Cardiac fibroblast (primary cell): ENCODE measurements at regions not wholly inside any gene's neighbourhood (a gene's known extent, or its start where the extent isn't known, plus 50 kb on each side); places are given as distances from the start of the nearest gene placed in this dataset.

Experiments
- DNase-seq, 2 donors: peaks; one replicate each; pipeline versions ENCODE4 v3.0.0 to v3.0.0-alpha.2; 2010; ENCODE audit warnings: low read depth in 2 of 2
- H3K4me3 ChIP-seq, 2 donors: replicated peaks in 1 of 2; 1 replicate in 1 of 2; 2 replicates in 1 of 2; pipeline ENCODE4 v1.5.1; 2011; ENCODE audit warnings: low read depth in 2 of 2, low read length in 2 of 2, mild to moderate bottlenecking in 2 of 2, moderate library complexity in 1 of 2
- TF ChIP-seq, protein P1 (sequence below): IDR thresholded peaks from one replicate; pipeline ENCODE4 v1.5.1; 2011; ENCODE audit warnings: low read depth, mild to moderate bottlenecking, low read length, inconsistent platforms

DNA sequence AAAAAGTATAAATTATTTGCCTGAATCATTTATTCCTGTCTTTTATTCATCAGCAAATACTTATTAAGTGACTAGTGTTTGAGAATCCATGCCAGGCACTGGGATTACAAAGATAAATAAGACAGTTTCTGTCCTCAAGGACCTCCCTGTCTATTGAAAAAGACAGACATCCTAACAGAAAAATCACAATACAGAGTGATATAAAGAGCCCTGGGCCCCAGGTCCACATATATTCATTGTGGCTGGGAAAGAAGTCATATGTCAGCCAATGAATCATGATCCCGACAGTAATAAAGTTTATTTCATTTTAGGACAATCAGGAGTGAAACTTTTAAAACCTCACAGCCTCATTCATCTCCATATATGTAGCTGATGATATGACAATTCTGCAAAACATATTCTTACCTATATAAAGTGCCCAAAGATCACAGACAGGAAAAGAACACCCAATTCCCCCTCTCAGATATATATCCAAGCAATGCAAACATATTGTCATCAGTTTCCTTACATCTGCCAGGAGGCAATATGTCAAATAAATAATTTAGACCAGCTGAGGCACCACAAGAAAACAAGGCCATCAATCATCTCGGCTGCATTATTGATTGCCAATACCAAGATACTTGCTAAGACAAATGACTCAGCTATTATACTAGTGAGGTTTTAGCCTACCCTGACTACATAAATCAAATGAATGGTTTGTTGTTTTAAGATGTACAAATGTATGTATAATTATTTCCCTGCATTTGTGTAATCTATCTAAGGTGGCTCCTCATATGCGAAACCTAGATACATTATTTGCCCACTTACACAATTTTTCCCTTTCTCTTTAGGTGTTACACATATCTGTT, 590.9 kb upstream of the API5 start:
- no peak overlapping the region for H3K4me3 ChIP-seq
- DNase-seq, result no peak
- TF ChIP-seq, protein P1, sequence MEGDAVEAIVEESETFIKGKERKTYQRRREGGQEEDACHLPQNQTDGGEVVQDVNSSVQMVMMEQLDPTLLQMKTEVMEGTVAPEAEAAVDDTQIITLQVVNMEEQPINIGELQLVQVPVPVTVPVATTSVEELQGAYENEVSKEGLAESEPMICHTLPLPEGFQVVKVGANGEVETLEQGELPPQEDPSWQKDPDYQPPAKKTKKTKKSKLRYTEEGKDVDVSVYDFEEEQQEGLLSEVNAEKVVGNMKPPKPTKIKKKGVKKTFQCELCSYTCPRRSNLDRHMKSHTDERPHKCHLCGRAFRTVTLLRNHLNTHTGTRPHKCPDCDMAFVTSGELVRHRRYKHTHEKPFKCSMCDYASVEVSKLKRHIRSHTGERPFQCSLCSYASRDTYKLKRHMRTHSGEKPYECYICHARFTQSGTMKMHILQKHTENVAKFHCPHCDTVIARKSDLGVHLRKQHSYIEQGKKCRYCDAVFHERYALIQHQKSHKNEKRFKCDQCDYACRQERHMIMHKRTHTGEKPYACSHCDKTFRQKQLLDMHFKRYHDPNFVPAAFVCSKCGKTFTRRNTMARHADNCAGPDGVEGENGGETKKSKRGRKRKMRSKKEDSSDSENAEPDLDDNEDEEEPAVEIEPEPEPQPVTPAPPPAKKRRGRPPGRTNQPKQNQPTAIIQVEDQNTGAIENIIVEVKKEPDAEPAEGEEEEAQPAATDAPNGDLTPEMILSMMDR, result no peak

DNA sequence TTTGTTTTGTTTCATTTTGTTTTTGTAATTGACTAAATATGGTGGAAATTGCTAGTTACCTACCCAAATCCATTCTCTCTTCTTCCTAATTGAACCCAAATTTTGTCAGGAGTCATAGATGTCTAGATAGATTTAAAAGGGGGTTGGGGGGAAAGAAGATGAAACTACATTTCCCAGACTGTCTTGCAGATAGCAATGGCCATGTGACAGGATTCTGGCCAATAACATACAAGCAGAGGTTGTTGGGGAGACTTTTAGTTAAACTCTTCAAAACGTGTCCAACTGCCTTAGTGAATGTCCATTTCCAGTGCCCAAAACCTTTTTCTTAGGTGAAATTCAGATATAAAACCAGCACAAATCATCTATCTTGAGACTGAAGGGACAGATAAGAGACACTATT, 583.9 kb upstream of the API5 start:
- no peak overlapping the region for H3K4me3 ChIP-seq
- no peak for DNase-seq

DNA sequence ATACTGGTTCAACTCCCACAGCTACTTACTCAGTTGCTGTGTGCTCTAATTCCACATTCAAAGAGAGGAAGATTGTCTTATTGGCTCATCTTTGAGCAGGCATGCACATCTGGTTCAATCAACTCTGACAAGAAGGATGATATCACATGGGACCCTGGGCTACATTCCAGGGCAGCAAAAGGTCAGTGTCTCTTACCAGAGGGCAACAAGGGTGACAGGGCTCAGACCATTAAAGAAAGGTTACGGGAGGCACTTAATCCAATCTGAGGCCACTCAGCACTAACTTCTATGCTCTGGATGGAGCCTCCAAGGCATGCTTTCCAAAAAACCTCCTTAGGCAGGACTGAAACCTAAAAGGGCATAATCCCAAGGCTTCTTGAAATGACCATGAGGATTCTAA, 549.4 kb upstream of the API5 start:
- no peak overlapping the region for H3K4me3 ChIP-seq
- no peak for DNase-seq
- TF ChIP-seq, protein P1, result no peak

More for the DNA sequence above, 583.9 kb upstream of the API5 start:
- TF ChIP-seq, protein P1, result no peak

DNA sequence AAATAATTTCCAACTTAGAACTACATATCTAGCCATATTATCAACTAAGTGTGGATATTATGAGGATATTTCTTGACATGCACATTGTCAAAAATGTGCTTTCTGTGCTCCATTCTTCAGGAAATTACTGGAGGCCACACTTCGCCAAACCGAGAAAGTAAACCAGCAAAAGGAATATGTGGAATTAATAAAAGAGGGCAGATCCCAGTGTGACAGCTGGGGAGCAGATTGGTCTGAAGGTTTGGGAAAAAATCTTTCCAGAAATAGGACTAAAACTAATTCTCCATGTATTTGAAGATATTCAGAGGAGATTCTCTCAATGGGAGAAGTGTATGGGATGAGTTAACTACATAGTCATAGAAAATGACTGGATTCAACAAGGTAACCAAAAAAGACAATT, 546.9 kb upstream of the API5 start:
- no peak overlapping the region for H3K4me3 ChIP-seq
- TF ChIP-seq, protein P1, result no peak
- DNase-seq, result no peak

DNA sequence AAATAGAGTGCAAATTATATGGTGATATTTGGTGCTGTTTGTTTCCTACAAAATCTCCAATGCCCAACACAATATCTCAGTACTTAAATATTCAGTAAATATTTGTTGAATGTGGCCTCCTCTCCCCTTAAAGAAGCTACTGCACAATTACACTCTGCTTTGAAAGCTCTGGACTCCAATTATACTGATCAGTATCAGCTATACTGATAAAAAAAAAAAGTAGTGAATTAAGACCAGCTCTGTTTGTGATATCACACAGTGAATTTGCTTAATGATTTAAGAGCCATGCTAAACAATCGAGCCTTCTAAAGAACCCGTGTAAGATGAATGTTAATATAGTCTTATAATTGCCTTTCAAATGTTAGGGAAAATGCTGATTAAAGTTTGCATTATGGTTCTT, 543.2 kb upstream of the API5 start:
- H3K4me3 ChIP-seq, result no peak overlapping the region
- no peak for DNase-seq
- TF ChIP-seq, protein P1, result no peak

DNA sequence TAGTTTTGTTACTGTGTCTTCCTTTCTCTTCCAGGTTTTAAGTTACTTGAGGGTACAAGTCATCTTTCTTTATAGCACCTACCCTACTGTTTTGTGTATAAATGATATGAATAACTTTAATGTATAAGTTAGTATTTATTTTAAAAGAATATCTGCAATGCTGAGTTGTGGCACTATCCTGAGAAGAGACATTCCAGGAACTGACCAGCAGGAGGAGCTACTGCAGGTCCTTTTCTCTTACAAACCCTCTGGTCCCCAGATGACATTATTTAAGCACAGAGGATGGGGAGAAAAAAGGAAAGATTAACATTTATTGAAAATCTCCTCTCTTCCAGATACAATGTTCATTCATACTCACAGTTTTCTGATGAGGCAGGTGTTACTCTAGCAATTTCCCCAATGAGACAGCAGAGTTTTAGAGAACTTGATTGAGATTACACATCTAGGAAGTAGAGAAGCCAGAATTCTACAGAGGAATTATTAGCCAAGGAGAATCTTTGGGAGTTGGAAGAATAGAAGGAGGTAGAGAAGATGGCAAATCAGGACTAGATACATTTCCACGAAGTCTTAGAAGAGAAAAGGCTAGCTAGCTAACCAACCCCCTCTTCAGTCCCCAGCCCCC, 541.2 kb upstream of the API5 start:
- peak; percentile 23 to 39 for DNase-seq
- H3K4me3 ChIP-seq, result no peak overlapping the region
- TF ChIP-seq, protein P1, result peak; percentile 46
